OCI-M2 (cell line): ENCODE measurements at regions not wholly inside any gene's neighbourhood (a gene's known extent, or its start where the extent isn't known, plus 50 kb on each side); places are given as distances from the start of the nearest gene placed in this dataset.
"Not testable (repeated sequence)": the region's sequence is repeated elsewhere in the genome, so short reads cannot be mapped to it uniquely, and the experiment has no call there.

Experiments used
- DNase-seq: peaks from one replicate; lab custom pipeline; 2025; ENCODE audit not compliant: unreplicated experiment; lab: John Stamatoyannopoulos, UW

DNA sequence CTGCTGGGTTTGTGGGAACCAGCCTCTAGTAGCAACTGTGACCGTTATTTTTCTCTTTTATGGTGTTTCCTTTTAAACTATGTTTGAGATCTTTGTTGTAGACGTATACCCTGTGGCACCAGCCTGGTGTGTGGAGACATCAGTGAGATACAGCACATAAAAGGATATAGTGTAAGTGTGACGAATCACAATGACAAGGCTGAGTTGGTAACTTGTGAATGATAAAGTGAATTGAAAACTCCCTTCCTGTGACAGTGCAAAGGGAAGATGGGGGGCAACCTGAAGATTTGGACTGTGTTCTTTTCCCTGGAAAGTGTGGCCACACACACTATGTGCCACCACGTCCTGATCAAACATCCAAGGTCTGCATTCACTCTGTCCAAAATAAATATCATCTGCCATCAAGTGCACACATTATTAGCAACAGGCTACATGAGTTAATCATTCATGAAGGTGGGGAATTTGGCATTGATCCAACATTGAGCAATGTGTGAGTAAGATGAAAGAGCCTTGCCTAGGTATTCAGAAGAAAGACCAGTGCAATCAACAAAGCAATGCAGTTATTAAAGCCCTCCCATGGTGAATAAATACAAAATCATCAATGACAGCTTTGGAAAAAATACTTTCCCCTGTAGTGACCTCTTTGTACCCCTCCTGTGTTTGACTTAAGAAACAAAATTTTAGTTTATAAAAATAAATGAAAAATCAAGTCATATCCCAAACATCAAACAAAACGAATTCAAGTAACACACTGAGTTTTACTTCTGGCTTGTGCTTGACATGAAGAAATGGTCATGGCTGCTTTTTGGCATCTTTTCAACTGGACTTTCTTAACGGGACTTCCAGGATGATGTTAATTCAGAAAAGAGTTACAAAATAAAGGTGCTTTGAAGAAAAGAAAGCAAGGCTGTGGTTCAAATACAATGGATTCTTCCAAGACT is 1280.5 kb upstream of the ZEB2 start:
- no peak for DNase-seq

- no peak for DNase-seq
These were observed 1279.7 kb upstream of the ZEB2 start for GRCh38 chr2:145799595-145800108.

DNA sequence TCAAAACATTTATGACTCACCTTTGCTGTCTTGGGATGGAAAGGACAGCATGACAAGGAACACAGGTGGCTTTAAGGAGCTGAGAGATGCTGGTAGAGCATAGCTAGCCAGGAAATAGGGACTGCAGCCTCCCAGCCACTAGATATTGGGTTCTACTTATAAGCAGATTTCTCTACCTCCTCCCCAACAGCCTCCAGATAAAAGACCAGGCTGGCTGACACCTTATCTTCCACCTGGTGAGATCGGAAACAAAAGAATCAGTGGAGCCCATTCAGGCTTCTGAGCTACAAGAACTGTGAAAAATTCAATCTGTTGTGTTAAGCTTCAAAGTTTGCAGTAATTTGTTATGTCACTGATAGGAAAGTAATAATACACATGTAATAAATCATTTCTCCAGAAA is 1278.5 kb upstream of the ZEB2 start:
- DNase-seq: no peak

DNA sequence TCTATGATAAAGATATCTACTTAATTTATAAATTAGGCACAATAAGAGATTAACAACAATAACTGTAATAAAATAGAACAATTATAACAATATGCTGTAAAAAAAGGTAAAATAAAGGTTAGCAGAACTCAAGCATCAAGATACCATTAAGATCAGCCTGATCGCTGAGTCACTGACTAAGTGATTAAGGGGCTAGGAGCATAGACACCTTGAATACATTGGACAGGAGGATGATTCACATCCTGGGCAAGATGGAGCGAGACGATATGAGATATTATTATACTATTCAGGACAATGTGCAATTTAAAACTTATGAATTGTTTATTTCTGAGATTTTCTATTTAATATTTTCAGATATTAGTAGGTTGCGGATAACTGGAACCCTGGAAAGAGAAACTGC is 1277.8 kb upstream of the ZEB2 start:
- no peak for DNase-seq

GRCh38 chr2:145792745-145793144 is 1272.8 kb upstream of the ZEB2 start:
- no peak for DNase-seq

DNA sequence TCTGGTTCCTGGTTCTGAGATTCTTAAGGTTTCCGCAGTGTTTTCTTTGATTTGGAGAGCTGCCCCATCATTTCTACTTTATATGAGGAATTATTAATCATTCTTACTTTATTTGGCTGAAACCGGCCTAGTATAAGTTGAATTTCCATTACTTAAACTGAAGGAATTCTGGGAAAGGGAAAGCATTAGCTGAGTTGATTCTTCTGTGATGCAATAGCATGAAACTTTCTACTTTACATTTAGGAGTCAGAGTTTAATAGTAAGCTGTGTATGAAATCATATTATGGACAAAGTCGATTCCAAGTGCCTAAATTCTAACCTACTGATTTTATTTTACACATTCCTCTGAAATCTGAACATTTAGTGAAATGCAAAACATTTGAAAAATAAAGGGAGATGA is 1269.7 kb upstream of the ZEB2 start:
- DNase-seq: no peak

GRCh38 chr2:145787597-145788361 is 1267.9 kb upstream of the ZEB2 start:
- DNase-seq: not testable (repeated sequence)

- not testable (repeated sequence) for DNase-seq
These were observed 1262.7 kb upstream of the ZEB2 start for GRCh38 chr2:145782607-145783006.

- no peak for DNase-seq
These were observed 1258.0 kb upstream of the ZEB2 start for GRCh38 chr2:145777914-145778313.

GRCh38 chr2:145777297-145777696 is 1257.4 kb upstream of the ZEB2 start:
- no peak for DNase-seq

GRCh38 chr2:145775591-145775990 is 1255.7 kb upstream of the ZEB2 start:
- no peak for DNase-seq

GRCh38 chr2:145771525-145771924 is 1251.6 kb upstream of the ZEB2 start:
- DNase-seq: no peak

- peak; percentile 38 for DNase-seq
These were observed 1249.2 kb upstream of the ZEB2 start for GRCh38 chr2:145769011-145769716.

DNA sequence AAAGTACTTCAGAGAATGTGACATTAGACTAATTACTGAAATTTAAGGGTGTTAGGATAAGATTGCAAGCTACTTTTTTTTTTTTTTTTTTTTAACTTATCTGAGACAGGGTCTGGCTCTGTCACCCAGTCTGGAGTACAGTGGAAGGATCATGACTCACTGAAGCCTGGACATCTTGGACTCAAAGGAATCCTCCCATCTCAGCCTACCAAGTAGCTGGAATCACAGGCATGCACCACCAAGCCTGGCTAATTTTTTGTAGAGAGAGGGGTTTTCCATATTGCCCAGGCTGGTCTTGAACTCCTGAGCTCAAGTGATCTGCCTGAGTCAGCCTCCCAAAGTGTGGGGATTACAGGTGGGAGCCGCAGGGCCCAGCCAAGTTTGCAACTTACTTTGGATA is 1246.0 kb upstream of the ZEB2 start:
- DNase-seq: no peak

DNA sequence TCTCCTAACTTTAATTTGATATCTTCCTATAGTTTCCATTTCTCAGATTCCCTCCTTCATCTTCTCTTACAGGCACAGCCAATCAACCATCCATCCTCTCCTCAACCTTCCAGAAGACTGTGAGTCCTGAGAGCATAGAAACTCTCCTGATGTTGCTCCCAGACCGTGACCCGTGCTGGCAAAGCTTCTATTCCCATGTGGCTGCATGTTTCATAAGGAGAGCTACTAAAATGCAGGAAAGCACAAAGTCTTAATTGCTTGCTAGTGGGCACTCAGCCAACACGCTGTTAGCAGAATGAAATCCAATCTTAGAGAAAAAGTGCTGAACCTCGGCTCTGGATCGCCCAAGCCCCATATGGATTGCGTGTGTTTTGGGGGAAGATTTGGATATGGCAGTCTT is 1244.7 kb upstream of the ZEB2 start:
- DNase-seq: no peak

DNA sequence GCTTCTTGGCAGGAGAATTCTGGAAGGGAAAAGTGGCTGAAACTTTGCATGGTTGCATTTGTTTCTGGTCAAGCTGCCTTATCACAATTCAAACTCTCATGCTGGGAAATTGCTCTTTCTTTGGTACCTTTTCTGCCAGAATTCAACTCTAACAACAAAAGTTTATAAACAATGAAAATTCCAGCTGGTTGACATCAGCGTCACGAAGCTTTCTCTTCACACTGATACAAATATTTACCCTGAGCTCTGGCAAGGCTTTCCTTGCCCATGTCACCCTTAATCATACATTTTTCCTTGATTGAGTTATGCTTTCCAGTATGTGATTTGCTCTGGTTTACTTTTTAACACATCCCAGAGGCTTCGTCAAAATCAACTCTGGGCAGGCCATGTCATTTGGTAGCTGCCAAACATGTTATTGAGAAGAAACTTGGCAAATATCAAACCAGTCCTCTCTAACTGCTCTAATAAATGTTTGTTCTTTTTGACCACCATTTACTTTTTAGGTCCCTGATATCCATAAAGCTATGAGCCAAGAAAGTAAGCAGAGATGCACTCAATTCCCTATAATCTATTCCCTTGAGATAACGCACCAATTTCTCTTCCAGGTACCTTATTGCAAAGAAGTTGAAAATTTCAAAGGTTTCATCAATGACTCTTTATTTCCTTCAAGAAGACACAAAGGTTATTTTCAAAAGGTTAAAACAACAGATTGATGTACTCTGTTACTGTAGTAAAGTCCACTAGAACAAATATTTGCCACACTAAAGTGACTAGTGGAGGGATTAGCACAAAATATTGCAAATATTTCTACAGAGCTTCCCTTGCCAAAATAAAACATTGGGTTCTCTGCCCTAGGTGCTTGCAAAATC is 1241.1 kb upstream of the ZEB2 start:
- DNase-seq: no peak

DNA sequence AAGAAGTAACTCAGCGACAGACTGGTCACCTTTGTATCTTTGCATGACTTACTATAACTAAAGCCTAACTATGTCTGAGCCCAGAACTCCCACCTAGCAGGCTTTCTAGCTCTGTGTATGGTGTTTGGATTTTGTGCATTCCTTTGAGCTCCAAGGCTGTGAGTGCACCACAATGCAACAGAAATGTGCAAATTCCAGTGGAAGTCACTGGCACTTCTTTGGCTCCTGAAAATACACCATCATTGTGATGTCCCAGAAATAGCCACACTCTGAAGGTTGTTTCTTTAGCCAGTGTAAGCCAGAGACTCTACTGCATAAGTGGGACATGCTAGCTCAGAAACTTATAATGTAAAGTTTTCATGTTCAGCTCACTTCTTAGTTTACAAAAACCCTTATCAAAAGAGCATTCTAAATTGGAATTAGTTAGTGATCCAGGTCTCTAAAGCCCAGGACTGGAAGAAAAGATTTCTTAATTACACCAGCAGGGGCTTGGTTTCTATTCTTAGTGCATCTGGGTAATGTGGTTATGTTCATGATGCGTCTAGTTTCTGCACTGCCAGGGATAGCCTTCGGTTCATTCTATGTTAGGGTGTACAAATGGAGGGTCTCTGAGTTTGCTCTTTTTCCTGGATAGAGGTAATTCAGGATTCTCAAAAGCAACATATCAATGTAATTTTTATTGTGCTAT is 1239.5 kb upstream of the ZEB2 start:
- no peak for DNase-seq

GRCh38 chr2:145757503-145758246 is 1237.8 kb upstream of the ZEB2 start:
- no peak for DNase-seq
